NOMO-1 treated with DMSO at 0.1 percent for 48 hours (cell line): ENCODE measurements at regions not wholly inside any gene's neighbourhood (a gene's known extent, or its start where the extent isn't known, plus 50 kb on each side); places are given as distances from the start of the nearest gene placed in this dataset.

Experiments used
- DNase-seq: peaks from one replicate; lab custom pipeline; 2025; ENCODE audit not compliant: unreplicated experiment; lab: John Stamatoyannopoulos, UW

- no peak for DNase-seq
These were observed 50.5 kb upstream of the NT5C1B start for GRCh38 chr2:18639756-18640453.
